Sciatic nerve (tissue), 2 donors: ENCODE measurements at regions not wholly inside any gene's neighbourhood (a gene's known extent, or its start where the extent isn't known, plus 50 kb on each side); places are given as distances from the start of the nearest gene placed in this dataset.

Source experiments
- ATAC-seq: fragments of 200-7000 bp; cut with Tn5 transposase; one replicate; pipeline ENCODE4 v1.9.1; 2020; ENCODE audit warnings: mild to moderate bottlenecking, moderate library complexity
- DNase-seq: peaks from one replicate; pipeline ENCODE4 v3.0.0-alpha.2; 2020; ENCODE audit warnings: low spot score
- intact Hi-C: fragments of 100-400 bp; cut with DNase I; formaldehyde crosslinking; loops from one replicate; pipeline ENCODE4 v1.14.2; 2022
- donor health status: DM: no; HTN: no; CAD: no.
- donor health status: DM: no; HTN: no; CAD: no.

GRCh38 chr13:69194130-69194529 is 913.5 kb upstream of the ATXN8OS start:
- DNase-seq (no peak), ATAC-seq (no peak)
- intact Hi-C loops: no loop called here

- intact Hi-C loops: no loop called here
- no peak for ATAC-seq
- no peak for DNase-seq
Observed at GRCh38 chr13:69180034-69180433, 927.6 kb upstream of the ATXN8OS start.

- ATAC-seq: no peak
- intact Hi-C loops: no loop called here
- no peak for DNase-seq
Observed at GRCh38 chr13:69178000-69178399, 929.6 kb upstream of the ATXN8OS start.

GRCh38 chr13:69168436-69168835 is 939.2 kb upstream of the ATXN8OS start:
- ATAC-seq: no peak
- intact Hi-C loops: no loop called here
- DNase-seq: no peak

GRCh38 chr13:69155136-69155535 is 952.5 kb upstream of the ATXN8OS start:
- ATAC-seq: no peak
- DNase-seq: no peak
- intact Hi-C loops: no loop called here

GRCh38 chr13:69142101-69142500 is 965.5 kb upstream of the ATXN8OS start:
- ATAC-seq (no peak), DNase-seq (no peak)
- intact Hi-C loops: no loop called here

- intact Hi-C loops: no loop called here
- DNase-seq (no peak), ATAC-seq (no peak)
Observed at GRCh38 chr13:69124996-69125395, 982.6 kb upstream of the ATXN8OS start.

GRCh38 chr13:69109891-69110525 is 997.6 kb upstream of the ATXN8OS start:
- no peak for DNase-seq
- no peak for ATAC-seq
- intact Hi-C loops: no loop called here

GRCh38 chr13:69108486-69108885 is 999.1 kb upstream of the ATXN8OS start:
- intact Hi-C loops: no loop called here

GRCh38 chr13:69107436-69107835 is 1000.2 kb upstream of the ATXN8OS start:
- no peak for ATAC-seq

More at GRCh38 chr13:69108486-69108885, 999.1 kb upstream of the ATXN8OS start:
- ATAC-seq (no peak), DNase-seq (no peak)

GRCh38 chr13:69101841-69102240 is 1005.8 kb upstream of the ATXN8OS start:
- ATAC-seq: no peak
- no peak for DNase-seq
- intact Hi-C loops: no loop called here

More at GRCh38 chr13:69107436-69107835, 1000.2 kb upstream of the ATXN8OS start:
- intact Hi-C loops: no loop called here
- DNase-seq: no peak

GRCh38 chr13:69094485-69094884 is 1013.1 kb upstream of the ATXN8OS start:
- ATAC-seq: no peak
- DNase-seq: no peak
- intact Hi-C loops: no loop called here

GRCh38 chr13:69092615-69093322 is 1014.9 kb upstream of the ATXN8OS start:
- no peak for ATAC-seq
- intact Hi-C loops: no loop called here

GRCh38 chr13:69077267-69077666 is 1030.4 kb upstream of the ATXN8OS start:
- no peak for DNase-seq
- intact Hi-C loops: no loop called here
- ATAC-seq: no peak

More at GRCh38 chr13:69092615-69093322, 1014.9 kb upstream of the ATXN8OS start:
- no peak for DNase-seq

- intact Hi-C loops: no loop called here
- ATAC-seq (no peak), DNase-seq (no peak)
Observed at GRCh38 chr13:69069554-69070133, 1038.0 kb upstream of the ATXN8OS start.

- no peak for ATAC-seq
- DNase-seq: no peak
- intact Hi-C loops: no loop called here
Observed at GRCh38 chr13:69050696-69051095, 1056.9 kb upstream of the ATXN8OS start.

GRCh38 chr13:69044629-69045028 is 1063.0 kb upstream of the ATXN8OS start:
- ATAC-seq (no peak), DNase-seq (no peak)
- intact Hi-C loops: no loop called here

GRCh38 chr13:69040898-69041297 is 1066.7 kb upstream of the ATXN8OS start:
- intact Hi-C loops: no loop called here
- DNase-seq: no peak

GRCh38 chr13:69035771-69036170 is 1071.9 kb upstream of the ATXN8OS start:
- ATAC-seq (no peak), DNase-seq (no peak)
- intact Hi-C loops: no loop called here

More at GRCh38 chr13:69040898-69041297, 1066.7 kb upstream of the ATXN8OS start:
- ATAC-seq: no peak

GRCh38 chr13:69028936-69029335 is 1078.7 kb upstream of the ATXN8OS start:
- intact Hi-C loops: no loop called here
- no peak for ATAC-seq
- DNase-seq: no peak
